ENCODE measurements at regions not wholly inside any gene's neighbourhood (a gene's known extent, or its start where the extent isn't known, plus 50 kb on each side); places are given as distances from the start of the nearest gene placed in this dataset.
"Not testable (repeated sequence)": the region's sequence is repeated elsewhere in the genome, so short reads cannot be mapped to it uniquely, and the experiment has no call there.

DNA sequence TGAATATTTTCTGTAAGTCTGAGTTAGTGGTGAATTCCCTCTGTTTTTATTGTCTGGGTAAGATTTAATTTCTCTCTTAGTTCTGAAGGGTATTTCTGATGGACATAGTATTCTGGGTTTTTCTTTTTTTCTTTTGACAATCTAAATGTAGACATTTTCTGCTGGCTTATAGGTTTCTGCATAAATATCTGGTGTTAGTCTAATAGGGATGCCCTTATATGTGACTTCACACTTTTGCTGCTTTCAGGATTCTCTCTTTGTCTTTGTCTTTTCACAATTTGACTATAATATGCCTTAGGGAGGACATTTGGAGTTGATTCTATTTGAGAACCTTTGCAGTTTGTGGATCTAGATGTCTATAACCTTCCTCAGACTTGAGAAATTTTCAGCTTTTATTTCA, 667.2 kb downstream of the EPHA7 start:
- DNase-seq (ENCODE audit: extremely low read depth, low read depth) = no peak

DNA sequence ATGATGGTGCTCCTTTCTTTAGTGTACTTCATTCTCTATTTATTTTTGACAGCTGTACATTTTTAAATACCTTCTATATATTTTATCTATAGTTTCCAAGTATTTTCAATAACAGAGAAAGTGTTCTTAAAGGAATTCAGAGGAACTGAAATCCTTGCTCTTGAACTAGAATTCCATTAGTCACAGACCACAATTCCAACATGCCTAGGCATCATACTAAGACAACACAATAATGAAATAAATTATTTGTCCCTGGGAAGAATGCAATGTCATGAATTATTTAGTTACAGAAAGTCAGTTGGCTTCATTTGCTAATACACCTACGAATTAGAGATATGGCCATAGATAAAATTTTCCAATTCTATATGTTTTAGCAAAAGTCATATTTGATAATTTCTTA, 671.2 kb downstream of the EPHA7 start:
- no peak for DNase-seq (ENCODE audit: extremely low read depth, low read depth)

DNA sequence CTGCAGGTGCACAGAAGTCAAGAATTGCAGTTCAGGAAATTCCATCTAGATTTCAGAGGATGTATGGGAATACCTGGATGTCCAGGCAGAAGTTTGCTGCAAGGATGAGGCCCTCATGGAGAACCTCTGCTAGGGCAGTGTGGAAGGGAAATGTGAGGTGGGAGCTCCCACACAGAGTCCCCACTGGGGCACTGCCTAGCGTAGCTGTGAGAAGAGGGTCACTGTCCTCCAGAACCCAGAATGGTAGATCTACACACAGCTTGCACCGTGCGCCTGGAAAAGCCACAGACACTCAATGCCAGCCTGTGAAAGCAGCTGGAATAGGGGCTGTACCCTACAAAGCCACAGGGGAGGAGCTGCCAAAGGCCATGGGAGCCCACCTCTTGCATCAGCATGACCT, 681.4 kb downstream of the EPHA7 start:
- DNase-seq (ENCODE audit: extremely low read depth, low read depth) = no peak

DNA sequence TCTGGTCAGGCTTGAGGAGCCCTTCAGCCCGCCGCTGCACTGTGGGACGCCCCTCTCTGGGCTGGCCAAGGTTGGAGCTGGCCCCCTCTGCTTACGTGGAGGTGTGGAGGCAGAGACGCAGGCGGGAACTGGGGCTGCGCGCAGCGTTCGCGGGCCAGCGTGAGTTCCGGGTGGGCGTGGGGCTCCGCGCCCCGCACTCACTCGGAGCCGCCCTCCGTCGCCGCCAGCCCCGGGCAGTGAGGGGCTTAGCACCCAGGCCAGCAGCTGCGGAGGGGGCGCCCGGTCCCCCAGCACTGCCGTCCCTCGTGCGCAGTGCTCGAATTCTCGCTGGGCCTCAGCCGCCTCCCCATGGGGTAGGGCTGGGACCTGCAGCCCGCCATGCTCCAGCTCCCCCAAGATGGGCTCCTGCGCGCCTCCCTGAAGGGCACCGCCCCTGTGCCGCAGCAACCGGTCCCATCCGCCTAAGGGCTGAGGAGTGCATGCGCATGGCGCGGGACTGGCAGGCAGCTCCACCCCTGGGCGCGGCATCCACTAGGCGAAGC, 695.9 kb downstream of the EPHA7 start:
- DNase-seq (ENCODE audit: extremely low read depth, low read depth) = no peak

DNA sequence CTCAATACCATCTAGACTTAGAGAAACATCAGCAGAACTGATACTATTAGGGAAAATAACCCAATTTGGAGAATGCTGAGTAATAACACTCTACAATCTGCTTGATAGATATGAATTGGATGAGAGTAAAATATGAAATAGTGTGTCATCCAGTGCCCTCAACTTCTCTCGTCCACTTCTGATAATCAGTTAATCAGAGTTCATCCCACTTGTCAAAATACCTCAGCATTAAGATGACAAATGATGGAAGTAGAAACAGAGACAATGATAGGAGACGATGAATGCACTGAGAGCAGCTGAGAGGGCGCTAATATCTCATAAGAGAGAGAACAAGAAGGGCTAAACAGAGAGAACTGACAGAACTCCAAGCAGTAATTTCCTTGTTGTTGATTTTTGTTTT, 699.6 kb downstream of the EPHA7 start:
- no peak for DNase-seq (ENCODE audit: extremely low read depth, low read depth)

DNA sequence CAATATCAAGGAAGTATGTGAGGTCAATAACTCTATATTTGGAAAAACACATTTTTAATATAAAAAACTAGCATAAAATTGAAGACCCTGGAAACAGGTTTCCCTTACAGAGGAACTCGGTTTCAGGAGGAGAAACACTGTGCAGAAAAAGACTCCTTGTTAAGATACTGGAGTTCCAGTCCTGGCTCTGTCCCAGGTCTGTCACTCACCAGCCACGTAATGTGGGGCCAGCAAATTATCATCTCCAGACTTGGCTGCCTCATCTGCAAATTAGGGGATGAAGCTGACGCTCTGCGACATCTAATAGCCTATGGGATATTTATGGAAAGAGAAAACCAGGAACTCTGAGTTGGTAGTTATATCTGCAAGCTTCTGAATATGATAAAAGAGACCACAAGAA, 702.7 kb downstream of the EPHA7 start:
- DNase-seq (ENCODE audit: extremely low read depth, low read depth) = no peak

DNA sequence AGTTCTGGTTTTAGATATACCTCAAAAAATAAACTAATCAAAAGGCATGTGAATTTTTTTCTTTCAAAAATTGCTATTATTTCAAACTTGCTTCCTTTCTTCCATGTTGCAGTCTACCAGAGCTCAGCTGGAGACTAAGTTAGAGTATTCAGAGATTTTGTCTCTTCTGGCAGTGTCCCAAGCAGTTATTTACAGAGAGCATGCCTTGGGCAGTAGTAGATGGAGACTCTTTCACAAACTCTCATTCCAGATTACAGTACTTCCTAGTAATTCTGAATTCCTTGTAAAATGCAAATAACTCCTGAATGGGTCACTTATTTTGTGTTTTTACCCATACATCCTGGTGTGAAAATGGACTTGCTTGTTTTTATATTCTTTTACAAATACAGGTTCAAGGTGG, 703.4 kb downstream of the EPHA7 start:
- no peak for DNase-seq (ENCODE audit: extremely low read depth, low read depth)

DNA sequence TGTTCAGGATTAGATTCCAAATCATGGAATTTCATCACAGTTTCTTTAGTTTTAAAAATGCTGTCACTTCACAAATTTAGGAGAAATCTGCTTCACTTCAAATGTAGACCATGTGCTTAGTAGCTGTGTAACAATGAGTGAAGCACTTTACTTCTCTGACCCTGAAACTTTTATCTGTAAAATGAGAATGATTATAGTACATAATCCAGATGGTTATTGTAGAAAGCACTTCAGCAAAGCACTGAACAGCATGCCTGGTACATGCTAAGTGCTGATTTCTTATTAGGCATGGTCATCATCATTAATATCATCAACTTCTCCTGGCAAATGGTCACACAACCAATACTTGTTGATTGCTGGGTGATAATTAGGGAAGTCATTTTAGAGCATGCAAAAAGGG, 705.0 kb downstream of the EPHA7 start:
- DNase-seq (ENCODE audit: extremely low read depth, low read depth) = no peak

DNA sequence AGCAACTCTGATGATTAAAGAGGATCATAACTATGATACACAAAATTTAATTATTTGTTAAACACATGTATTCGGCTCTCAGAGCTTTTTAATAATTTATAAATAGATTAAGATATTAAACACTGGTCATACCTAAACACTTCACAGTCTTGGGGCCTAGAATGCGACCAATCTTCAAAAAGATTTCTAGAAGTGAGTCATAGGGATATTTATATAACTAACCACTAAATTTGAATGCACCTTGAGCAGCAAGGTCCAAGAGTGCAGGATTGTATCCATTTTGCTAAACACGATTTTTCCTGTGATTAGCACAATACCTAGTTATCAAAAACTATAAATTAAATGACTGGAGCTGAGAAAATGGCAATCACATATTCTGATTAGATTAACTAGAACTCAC, 709.3 kb downstream of the EPHA7 start:
- DNase-seq (ENCODE audit: extremely low read depth, low read depth) = no peak

DNA sequence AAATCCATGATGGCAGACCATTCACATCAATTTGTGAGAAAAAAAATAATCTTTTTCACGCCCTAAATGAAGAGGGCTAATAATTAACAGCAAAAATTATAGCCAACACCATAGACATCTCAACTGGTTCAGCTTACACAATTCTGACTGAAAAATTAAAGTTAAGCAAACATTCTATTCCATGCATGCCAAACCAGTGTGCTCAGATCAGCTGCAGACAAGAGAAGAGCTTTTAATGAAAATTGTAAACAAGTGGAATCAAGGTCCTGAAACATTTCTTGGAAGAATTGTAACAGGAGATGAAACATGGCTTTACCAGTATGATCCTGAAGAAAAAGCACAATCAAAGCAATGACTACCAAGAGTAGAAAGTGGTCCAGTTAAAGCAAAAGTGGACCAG, 710.4 kb downstream of the EPHA7 start:
- no peak for DNase-seq (ENCODE audit: extremely low read depth, low read depth)

DNA sequence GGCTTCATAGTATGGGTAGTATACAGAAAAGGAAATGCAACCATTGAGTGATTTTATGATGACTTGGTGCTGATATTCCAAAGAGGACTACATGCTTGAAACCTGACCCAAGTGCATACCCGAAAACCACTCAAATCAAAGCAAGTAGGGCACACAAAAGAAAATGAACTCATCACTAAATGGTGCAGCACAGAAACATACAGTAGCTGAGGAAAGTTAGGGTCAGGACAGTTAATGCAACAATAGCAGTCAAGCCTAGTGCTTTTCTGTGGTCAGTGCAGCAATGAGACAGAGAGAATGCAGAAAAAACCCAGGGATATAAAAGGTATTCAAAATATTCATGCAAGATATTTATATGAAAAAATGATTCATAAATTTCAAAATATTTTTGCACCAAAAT, 711.1 kb downstream of the EPHA7 start:
- DNase-seq (ENCODE audit: extremely low read depth, low read depth) = no peak

DNA sequence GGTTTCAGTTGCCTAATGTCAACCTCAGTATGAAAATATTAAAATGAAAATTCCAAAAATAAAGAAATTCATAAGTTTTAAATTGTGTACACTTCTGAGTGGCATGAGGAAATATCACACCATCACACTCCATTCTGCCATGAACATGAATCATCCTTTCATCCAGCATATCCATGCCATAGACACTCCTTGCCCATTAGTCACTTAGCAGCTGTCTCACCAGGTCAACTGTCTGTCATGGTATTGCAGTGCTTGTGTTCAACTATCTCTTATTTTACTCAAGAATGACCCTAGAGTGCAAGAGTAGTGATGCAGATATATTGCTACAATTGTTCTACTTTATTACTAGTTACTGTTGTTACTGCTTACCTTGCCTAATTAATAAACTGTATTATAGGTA, 712.4 kb downstream of the EPHA7 start:
- DNase-seq (ENCODE audit: extremely low read depth, low read depth) = no peak

DNA sequence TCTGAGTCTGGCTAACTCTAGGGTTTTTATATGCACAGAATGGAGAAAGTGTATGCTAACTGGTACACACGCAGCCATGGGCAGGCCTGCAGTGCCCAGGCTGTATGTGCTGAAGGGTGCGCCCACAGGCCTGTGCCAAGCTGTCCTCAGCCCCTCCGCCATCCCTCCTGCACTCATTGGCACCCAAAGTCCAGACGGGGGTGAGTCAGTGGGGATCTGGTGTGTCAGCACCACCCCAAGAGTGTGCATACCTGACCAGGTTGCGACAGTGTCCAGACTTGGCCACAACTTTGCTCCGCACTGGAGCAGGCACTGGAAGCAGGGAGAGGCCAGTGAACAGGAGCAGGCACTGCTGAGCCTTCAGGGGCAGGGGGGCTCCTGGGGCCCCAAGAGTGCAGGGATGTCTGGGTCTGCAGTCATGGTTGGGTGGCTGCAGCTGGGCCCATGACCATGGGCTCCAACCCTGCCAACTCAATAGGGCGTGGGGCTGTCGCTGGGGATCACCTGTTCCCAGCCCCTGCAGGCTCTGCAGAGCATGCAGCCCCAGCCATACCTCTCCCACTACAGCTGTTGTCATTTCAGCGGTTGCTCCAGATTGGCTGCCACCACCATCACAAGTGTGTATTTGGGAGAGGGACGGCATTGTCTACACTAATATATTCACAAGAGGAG, 717.8 kb downstream of the EPHA7 start:
- DNase-seq (ENCODE audit: extremely low read depth, low read depth) = no peak

DNA sequence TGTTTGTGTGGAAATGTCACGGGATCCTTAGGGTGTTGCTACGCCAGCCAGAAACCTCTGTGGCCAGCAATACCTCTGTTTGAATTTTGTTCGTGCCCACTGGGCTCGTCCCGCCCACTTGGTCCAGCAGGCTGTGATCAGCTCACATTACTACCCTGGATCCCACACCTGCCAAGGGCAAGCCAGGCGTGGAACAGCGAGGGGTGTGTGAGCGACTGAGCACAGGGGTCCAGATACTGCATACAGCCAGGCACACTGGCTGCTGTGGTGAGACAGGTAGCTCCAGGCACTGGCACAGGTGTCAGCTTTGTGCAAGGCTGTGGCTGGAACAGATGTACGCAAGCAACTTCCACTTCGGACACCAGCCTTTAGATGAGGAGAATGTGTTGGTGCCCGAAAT, 718.9 kb downstream of the EPHA7 start:
- DNase-seq (ENCODE audit: extremely low read depth, low read depth) = no peak

DNA sequence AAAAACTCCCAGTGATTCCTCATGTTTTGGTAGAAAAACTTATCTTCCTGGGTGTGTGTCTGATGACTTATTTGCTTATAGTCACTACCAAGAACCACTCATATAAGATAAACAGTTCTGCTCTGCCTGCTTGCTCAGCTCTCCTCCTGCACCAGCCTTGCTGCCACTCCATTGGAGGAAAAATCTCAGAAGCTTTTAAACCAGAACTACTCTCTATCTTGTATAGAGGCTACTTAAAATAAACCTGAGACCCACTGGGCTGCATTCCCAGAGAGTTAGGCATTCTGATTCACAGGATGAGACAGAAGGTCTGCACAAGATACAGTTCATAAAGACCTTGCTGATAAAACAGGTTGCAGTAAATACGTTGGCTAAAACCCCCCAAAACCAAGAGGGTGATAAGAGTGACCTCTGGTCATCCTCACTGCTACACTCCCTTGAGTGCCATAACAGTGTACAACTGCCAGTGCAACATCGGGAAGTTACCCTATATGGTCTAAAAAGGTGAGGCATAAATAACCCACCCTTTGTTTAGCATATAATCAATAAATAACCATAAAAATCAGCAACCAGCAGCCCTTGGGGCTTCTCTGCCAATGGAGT, 728.3 kb downstream of the EPHA7 start:
- no peak for DNase-seq (ENCODE audit: extremely low read depth, low read depth)

DNA sequence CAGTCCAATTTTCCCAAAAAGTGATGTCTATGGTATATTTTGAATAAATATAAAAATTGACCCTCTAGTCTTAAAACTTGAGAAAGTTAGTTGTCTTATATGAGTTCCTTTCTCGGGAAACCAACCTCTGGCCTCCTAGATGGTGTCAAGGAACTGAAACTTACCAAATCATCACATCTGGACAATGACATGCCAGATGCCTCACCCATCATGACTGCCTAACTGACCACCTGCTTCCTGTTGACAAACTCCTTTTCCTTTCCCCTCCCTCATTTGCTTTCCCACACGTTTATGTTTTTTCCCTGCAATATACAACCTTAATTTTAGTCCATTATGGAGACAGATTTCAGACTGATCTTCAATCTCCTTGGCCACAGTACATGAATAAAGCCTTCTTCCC, 731.0 kb downstream of the EPHA7 start:
- DNase-seq (ENCODE audit: extremely low read depth, low read depth) = no peak

DNA sequence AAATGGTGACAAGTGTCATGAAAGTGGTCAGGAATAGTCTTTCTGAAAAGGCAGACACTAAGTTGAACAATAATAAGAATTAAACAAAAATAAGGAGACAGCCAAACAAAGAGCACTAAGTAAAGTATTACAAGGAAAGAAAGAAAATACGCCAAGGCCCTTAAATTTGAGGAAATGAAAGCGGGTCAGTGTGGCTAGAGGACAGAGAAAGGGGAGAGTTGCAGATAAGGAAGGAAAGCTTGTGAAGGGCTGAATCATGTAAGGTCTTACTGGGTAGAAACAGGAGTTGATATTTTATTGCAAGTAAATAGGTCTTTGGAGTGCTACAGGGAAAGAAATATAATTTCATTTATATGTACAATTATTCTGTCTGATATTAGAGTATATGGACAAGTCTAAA, 732.1 kb downstream of the EPHA7 start:
- DNase-seq (ENCODE audit: extremely low read depth, low read depth) = no peak

DNA sequence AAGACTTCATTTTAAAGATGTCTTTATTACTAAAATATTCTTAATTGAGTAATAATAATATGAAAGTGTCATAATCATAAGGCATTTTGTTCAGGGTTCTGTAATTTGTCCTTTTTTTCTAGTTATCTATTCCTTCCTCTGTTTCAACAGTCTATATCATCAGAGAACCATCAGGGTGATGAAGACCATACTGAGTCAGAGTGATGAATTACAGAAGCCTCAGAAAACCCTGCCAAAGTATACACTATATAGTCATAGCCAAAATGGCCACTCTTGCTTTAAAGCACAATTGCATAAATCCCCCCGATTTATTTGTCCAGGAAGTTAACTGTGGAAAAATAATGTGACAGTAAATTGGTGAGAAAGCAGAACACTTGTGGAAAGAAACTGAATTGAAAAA, 735.0 kb downstream of the EPHA7 start:
- DNase-seq (ENCODE audit: extremely low read depth, low read depth) = no peak

DNA sequence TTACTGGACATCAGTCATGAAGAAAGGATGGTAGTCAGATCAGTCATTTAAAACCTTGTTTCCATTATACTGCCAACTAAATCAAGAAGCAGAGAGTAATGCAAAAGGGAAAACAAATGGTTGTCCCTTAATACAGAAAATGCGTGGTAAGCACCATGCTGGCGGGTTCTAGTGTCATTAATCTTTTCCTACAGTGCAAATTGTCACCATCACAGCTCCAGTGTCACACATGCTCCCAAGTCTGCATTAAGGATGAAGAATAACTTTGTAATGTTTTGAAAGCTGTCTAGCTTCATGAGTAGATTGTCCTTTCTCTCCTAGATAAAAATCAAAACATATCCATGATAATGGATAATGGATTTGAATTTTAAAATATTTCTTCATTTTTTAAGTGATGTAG, 735.6 kb downstream of the EPHA7 start:
- DNase-seq (ENCODE audit: extremely low read depth, low read depth) = no peak

DNA sequence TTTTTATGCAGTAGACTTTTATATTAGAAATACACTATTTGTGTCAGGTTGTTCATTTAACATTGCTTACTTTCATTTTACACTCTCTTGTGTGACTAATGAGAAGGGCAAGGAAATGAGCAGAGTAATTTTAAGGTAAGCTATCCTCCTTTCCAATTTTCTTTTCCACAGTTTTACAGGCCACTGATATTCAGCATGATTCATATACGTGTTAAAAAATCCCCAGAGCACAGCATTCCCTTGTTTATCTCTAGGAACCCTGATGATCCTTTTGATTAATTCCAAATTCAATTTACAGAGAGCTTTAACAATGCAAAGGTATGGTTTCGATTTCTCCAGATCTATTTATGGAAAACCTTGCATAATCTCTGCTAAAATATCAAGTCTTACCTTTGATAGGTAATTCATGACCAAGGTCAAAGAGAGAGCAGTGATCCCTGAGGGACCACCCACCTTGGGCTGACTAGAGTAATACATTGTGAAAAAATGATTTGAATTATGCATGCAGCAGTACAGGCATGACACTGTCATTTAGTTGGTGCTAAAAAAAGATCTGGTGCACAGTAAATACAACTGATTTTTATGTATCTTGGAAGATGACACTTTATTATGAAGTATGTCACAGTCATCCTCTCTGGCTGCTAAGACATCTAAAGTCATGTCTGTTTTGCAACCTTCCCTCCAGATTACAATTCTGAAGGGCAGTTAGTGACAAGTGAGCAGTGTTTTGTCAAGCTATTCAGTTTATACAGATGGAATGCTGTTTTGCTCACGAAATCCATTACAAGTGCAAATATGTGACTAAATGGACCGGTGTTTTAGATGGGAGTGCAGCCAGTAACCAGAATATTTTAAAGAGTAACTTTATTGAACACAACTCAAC, 736.6 kb downstream of the EPHA7 start:
- DNase-seq (ENCODE audit: extremely low read depth, low read depth) = no peak

DNA sequence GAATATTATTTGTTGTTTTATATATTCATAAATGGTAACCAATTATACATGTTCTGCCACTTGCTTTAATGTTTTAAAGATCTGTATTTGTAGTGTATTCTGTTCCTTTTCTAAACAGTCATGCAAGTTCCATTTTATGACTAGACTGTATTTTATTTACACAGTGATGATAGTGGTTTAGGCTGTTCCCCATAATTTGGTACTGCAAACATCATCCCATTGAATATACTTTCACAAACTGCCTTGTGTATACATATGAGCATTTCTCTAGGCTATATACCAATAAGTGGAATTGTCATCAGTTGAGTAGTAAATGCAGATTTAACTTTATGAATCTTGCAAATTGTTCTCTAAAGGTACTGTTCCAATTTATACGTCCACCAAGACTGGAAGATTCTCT, 738.0 kb downstream of the EPHA7 start:
- no peak for DNase-seq (ENCODE audit: extremely low read depth, low read depth)

DNA sequence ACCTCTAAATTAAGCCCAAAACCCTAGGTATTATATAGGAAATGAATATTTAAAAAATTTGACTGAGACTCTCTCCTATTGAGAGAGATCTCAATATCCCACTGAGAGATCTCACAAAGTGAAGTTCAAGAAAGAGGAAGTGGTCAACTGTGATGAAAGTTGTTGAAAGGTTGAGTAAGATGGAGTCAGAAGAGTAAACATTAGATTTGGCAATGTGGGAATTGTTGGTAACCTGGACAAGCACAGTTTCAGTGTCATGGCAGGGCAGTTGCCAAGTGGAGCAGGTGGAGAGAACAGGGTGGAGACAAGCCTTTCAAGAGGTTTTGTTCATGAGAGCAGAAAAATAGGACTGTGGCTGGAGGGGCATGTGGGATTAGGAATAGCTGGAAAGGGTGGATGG, 747.9 kb downstream of the EPHA7 start:
- not testable (repeated sequence) for DNase-seq (ENCODE audit: extremely low read depth, low read depth)
